A673 (cell line): ENCODE measurements at regions not wholly inside any gene's neighbourhood (a gene's known extent, or its start where the extent isn't known, plus 50 kb on each side); places are given as distances from the start of the nearest gene placed in this dataset.
A peak's percentile ranks its signal among the peaks of the same experiment; 100 is the strongest.

Source experiments
- BruUV-seq: library from RNA; stranded (reverse); fragments of 400-500 nt; replicated peaks from 2 replicates; lab custom pipeline; 2021; lab: Mats Ljungman, UMichigan
- CTCF ChIA-PET: fragments of 300-600 bp; sonication (Branson Sonifier 250); formaldehyde crosslinking; loops from one replicate; lab custom pipeline; 2022; ENCODE audit warnings: antibody characterized with exemption; lab: Charles Lee
- POLR2A ChIA-PET: fragments of 300-600 bp; sonication (Branson Sonifier 250); formaldehyde crosslinking; loops from one replicate; lab custom pipeline; 2022; ENCODE audit warnings: antibody characterized with exemption; ENCODE audit not compliant: low non-redundant PET; lab: Charles Lee
- DNase-seq: peaks from one replicate; pipeline ENCODE4 v3.0.0-alpha.2; 2015; ENCODE audit warnings: low spot score
- H3K27ac ChIP-seq: fragments of 200-600 bp; sonication (generic); 2 replicates; pipeline ENCODE4 v1.5.1; 2016; ENCODE audit warnings: mixed run types, low read depth, mild to moderate bottlenecking, mixed read lengths, antibody characterized with exemption, low read length; ENCODE audit not compliant: poor library complexity, severe bottlenecking
- H3K27me3 ChIP-seq: fragments of 200-600 bp; sonication (generic); replicated peaks from 2 replicates; pipeline ENCODE4 v1.6.1; 2017; ENCODE audit warnings: mixed run types, low read depth, mild to moderate bottlenecking, mixed read lengths, antibody characterized with exemption, low read length; ENCODE audit not compliant: insufficient read depth, poor library complexity
- H3K36me3 ChIP-seq: fragments of 200-600 bp; sonication (generic); 2 replicates; pipeline ENCODE4 v1.6.1; 2016; ENCODE audit warnings: mixed run types, mild to moderate bottlenecking, mixed read lengths, antibody characterized with exemption, low read length; ENCODE audit not compliant: insufficient read depth, poor library complexity, severe bottlenecking
- H3K4me1 ChIP-seq: fragments of 200-600 bp; sonication (generic); 2 replicates; pipeline ENCODE4 v1.6.1; 2017; ENCODE audit warnings: mixed run types, mild to moderate bottlenecking, mixed read lengths, antibody characterized with exemption, low read length; ENCODE audit not compliant: insufficient read depth, poor library complexity, severe bottlenecking
- H3K4me3 ChIP-seq: fragments of 200-600 bp; sonication (generic); 2 replicates; pipeline ENCODE4 v1.5.1; 2016; ENCODE audit warnings: low read depth, mixed run types, mild to moderate bottlenecking, mixed read lengths, low read length; ENCODE audit not compliant: poor library complexity, severe bottlenecking
- H3K9me3 ChIP-seq: fragments of 200-600 bp; sonication (generic); 2 replicates; pipeline ENCODE4 v1.6.1; 2016; ENCODE audit warnings: mixed run types, low read depth, mild to moderate bottlenecking, mixed read lengths, antibody characterized with exemption, low read length; ENCODE audit not compliant: poor library complexity, severe bottlenecking
- EZH2 ChIP-seq: fragments of 200-600 bp; sonication (generic); IDR thresholded peaks from 2 replicates; pipeline ENCODE4 v1.6.1; 2017; ENCODE audit warnings: borderline replicate concordance, low read depth, mild to moderate bottlenecking, mixed read lengths, antibody characterized with exemption, low read length; ENCODE audit not compliant: poor library complexity, severe bottlenecking
- intact Hi-C: fragments of 100-400 bp; cut with micrococcal nuclease; formaldehyde crosslinking; loops from one replicate; pipeline ENCODE4 v1.10.0; 2022; ENCODE audit not compliant: unreplicated experiment
- TF ChIP-seq, protein P1 (sequence below): fragments of 300-800, 200-600 bp; sonication (generic); conservative IDR thresholded peaks from 2 replicates; pipeline ENCODE4 v1.5.1; 2017; ENCODE audit warnings: low read depth, mild to moderate bottlenecking, antibody characterized with exemption, low read length, moderate library complexity, mixed read lengths

DNA sequence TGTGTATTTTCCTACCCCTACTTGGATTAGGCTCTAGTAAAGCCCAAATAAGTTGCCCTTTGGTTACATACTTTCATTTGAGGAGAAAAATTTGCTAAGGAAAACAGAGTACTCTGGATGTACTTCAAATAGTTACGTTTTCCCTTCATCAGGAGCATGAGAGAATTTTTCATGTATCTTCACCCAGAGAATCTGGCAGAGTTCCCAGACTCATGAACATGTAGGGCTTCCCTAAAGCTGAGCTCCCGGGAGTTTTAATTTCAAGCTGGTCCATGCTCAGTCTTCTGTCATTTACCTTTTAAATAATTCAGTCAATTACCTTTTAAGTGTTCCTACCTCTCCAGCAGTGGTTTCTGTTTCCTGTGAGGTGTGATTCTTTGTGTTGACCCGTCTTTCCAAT lies 367.5 kb upstream of the GRID2 start:
- peak; percentile 3 for DNase-seq
- BruUV-seq = no TSS peak
- ChIA-PET POLR2A (no interaction called here), CTCF (no interaction called here)
- TF ChIP-seq, protein P1, sequence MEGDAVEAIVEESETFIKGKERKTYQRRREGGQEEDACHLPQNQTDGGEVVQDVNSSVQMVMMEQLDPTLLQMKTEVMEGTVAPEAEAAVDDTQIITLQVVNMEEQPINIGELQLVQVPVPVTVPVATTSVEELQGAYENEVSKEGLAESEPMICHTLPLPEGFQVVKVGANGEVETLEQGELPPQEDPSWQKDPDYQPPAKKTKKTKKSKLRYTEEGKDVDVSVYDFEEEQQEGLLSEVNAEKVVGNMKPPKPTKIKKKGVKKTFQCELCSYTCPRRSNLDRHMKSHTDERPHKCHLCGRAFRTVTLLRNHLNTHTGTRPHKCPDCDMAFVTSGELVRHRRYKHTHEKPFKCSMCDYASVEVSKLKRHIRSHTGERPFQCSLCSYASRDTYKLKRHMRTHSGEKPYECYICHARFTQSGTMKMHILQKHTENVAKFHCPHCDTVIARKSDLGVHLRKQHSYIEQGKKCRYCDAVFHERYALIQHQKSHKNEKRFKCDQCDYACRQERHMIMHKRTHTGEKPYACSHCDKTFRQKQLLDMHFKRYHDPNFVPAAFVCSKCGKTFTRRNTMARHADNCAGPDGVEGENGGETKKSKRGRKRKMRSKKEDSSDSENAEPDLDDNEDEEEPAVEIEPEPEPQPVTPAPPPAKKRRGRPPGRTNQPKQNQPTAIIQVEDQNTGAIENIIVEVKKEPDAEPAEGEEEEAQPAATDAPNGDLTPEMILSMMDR = no peak
- no peak for TF ChIP-seq EZH2
- Histone ChIP-seq H3K27me3 (no peaks in the 10 kb centered on the region), H3K27ac (no peak overlapping the region), H3K4me3 (no peak overlapping the region), H3K4me1 (no peaks in the 10 kb centered on the region), H3K36me3 (no peaks in the 10 kb centered on the region), H3K9me3 (no peaks in the 10 kb centered on the region)
- intact Hi-C loops = no loop called here

DNA sequence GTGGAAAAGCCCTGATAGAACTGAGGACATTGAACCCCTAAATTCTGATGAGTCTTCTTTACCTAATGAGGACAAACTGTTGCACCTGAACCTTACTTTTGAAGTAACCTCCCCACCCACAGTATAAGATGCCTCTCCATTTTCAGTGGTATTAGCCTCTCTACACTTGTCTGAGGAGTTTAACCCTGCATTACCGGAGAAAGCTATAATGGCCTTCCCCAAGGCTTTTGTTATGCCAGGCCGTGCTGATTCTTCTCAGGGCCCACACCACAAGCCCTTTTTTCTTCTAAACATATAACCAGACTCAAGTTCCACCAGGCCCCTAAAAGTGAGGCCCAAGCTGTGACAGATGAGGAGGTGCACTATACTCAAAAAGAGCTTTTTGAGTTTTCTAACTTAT lies 345.8 kb upstream of the GRID2 start:
- DNase-seq = no peak
- TF ChIP-seq, protein P1 = no peak
- no peak for TF ChIP-seq EZH2
- intact Hi-C loops = no loop called here
- Histone ChIP-seq H3K27ac (no peak overlapping the region), H3K9me3 (no peaks in the 10 kb centered on the region), H3K4me1 (no peaks in the 10 kb centered on the region), H3K36me3 (no peaks in the 10 kb centered on the region), H3K27me3 (no peaks in the 10 kb centered on the region), H3K4me3 (no peak overlapping the region)
- ChIA-PET CTCF (no interaction called here), POLR2A (no interaction called here)
- no TSS peak for BruUV-seq

DNA sequence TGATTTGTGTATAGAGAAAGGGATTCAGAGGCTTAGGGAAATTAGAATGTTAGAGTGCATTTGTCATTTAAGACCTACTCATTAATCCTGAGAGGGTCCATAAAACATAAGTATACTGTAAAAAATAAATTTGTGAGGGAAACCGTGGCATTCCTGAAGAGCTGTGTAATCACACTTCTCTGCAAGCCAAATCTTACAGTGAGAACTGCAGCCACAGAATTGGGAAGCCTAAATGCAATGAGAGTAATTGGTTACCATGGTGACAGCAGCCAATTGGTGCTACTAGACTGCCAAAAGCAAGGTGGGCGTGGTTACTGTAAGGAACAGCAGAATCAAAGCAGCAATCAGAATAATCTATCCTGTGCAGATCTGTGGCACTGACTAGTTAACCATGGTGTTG lies 345.2 kb upstream of the GRID2 start:
- POLR2A ChIA-PET = no interaction called here
- BruUV-seq = no TSS peak

More for the DNA sequence above, 345.2 kb upstream of the GRID2 start:
- Histone ChIP-seq H3K4me1 (no peaks in the 10 kb centered on the region), H3K27ac (no peak overlapping the region), H3K27me3 (no peaks in the 10 kb centered on the region), H3K4me3 (no peak overlapping the region), H3K36me3 (no peaks in the 10 kb centered on the region), H3K9me3 (no peaks in the 10 kb centered on the region)
- peak; percentile 19 for DNase-seq
- CTCF ChIA-PET = no interaction called here
- intact Hi-C loops = no loop called here
- TF ChIP-seq, protein P1 = no peak
- no peak for TF ChIP-seq EZH2
